LNCaP clone FGC (cell line): ENCODE measurements at regions not wholly inside any gene's neighbourhood (a gene's known extent, or its start where the extent isn't known, plus 50 kb on each side); places are given as distances from the start of the nearest gene placed in this dataset.

Experiments used
- DNase-seq: peaks from one replicate; pipeline ENCODE4 v3.0.0-alpha.2; 2011; ENCODE audit warnings: low read depth
- H3K4me3 ChIP-seq: 2 replicates; pipeline ENCODE4 v1.5.1; 2011; ENCODE audit warnings: mild to moderate bottlenecking, low read depth, low read length, control low read depth
- TF ChIP-seq, protein P1 (sequence below): IDR thresholded peaks from 2 replicates; pipeline ENCODE4 v1.5.1; 2012; ENCODE audit warnings: mild to moderate bottlenecking; ENCODE audit not compliant: control insufficient read depth, insufficient read depth; ENCODE audit errors: extremely low read depth

GRCh38 chr21:29413683-29414082 is 115.0 kb downstream of the BACH1 start:
- TF ChIP-seq, protein P1, sequence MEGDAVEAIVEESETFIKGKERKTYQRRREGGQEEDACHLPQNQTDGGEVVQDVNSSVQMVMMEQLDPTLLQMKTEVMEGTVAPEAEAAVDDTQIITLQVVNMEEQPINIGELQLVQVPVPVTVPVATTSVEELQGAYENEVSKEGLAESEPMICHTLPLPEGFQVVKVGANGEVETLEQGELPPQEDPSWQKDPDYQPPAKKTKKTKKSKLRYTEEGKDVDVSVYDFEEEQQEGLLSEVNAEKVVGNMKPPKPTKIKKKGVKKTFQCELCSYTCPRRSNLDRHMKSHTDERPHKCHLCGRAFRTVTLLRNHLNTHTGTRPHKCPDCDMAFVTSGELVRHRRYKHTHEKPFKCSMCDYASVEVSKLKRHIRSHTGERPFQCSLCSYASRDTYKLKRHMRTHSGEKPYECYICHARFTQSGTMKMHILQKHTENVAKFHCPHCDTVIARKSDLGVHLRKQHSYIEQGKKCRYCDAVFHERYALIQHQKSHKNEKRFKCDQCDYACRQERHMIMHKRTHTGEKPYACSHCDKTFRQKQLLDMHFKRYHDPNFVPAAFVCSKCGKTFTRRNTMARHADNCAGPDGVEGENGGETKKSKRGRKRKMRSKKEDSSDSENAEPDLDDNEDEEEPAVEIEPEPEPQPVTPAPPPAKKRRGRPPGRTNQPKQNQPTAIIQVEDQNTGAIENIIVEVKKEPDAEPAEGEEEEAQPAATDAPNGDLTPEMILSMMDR, result no peak
- DNase-seq, result no peak
- H3K4me3 ChIP-seq, result no peak overlapping the region

GRCh38 chr21:29416268-29416667 is 117.5 kb downstream of the BACH1 start:
- DNase-seq, result no peak
- TF ChIP-seq, protein P1, result no peak
- H3K4me3 ChIP-seq, result no peak overlapping the region

- TF ChIP-seq, protein P1, result no peak
- no peak overlapping the region for H3K4me3 ChIP-seq
- no peak for DNase-seq
Observed at GRCh38 chr21:29418813-29419212, 120.1 kb downstream of the BACH1 start.

GRCh38 chr21:29419422-29419821 is 120.7 kb downstream of the BACH1 start:
- TF ChIP-seq, protein P1, result no peak
- no peak overlapping the region for H3K4me3 ChIP-seq
- no peak for DNase-seq

DNA sequence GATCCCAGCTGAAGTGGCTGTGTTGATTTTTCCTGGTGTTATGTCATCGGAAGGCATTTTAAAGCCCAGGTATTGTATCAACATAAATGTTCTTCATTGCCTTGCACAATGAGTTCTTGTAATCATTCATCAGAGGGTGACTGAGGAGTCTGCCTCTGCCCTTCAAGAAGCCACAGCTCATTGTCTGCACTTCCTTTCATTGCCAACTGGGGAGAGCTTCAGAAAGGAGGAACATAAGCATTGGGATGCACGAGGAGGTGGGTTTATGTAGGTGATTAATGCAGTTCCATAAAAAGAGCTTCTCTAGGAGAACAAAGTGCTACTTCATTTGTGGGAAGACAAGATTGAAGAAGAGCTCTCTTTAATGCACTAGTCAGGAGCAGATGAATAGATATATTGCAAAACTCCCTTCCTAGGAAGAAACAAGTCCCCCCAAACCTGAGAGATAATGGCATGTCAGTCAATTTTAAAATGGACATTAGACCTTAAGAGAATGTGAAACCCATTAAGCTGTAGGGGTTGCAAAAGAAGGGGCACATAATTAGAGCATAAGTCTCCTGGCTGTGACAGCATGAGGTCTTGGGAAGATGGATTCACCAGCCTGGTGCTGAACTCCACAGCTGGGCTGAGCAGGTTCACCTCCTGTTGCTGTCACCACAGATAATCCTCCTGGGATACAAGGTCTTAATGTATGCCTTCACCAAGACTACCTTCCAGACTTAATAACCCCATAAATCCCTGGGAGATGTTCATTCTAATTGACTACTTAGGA is 124.6 kb downstream of the BACH1 start:
- no peak for DNase-seq
- no peak overlapping the region for H3K4me3 ChIP-seq
- TF ChIP-seq, protein P1, result no peak

DNA sequence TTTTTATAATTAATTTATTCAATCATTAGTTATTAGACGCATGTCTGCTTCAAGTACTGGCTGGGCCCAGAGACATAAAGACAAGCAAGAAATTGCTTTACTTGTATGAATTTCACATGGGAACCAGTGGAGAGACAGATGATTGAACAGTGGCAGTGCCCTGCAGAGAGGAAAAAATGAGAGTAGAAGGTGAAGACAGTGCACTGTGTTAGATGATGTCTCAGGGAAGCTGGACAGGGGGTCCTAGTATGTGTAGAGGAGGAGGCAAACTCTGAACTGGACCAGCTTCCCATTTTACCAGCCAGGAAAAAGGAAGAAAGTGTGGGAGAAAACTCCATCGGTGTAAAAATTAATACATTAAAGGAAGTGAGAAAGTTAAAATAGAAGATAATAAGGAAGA is 126.0 kb downstream of the BACH1 start:
- no peak overlapping the region for H3K4me3 ChIP-seq
- DNase-seq, result no peak
- TF ChIP-seq, protein P1, result no peak

DNA sequence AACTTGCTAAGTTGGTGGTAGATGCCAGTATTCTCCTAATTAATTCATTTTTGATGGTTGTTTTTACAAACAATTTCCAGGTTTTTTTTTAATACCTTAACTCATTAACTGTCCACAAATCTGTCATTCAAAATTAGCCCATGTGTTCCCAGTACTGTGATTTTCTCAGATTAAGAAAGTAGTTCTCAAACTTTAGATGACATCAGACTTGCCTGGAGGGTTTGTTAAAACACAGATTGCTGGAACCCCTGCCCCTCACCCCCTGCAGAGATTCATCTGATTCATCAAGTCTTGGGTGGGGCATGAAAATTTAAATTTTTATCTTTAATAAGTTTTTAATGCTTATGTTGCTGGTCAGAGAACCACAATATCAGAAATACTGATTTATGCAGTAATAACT is 130.5 kb downstream of the BACH1 start:
- H3K4me3 ChIP-seq, result no peak overlapping the region
- TF ChIP-seq, protein P1, result no peak
- DNase-seq, result no peak
